SHP77 treated with DMSO at 0.1 percent for 48 hours (cell line): ENCODE measurements at regions not wholly inside any gene's neighbourhood (a gene's known extent, or its start where the extent isn't known, plus 50 kb on each side); places are given as distances from the start of the nearest gene placed in this dataset.
"Not testable (repeated sequence)": the region's sequence is repeated elsewhere in the genome, so short reads cannot be mapped to it uniquely, and the experiment has no call there.

Experiments
- DNase-seq: peaks from one replicate; lab custom pipeline; 2025; lab: John Stamatoyannopoulos, UW

- DNase-seq = no peak
Measured at GRCh38 chr5:86228147-86228546, 389.6 kb upstream of the COX7C start.

DNA sequence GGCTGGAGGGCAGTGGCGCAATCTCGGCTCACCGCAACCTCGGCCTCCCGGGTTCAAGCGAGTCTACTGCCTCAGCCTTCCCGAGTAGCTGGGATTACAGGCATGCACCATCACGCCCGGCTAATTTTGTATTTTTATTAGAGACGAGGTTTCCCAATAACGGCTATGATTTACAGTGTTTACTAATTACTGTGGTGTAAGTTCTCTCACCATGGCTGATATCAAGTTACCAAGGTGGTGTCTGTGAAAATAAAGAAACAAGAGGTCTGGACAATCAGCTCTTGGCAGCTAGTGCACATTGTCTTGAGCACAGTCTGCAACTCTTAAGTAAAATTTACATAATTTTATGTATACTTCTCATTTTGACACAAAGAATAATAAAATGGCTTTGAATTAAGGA is 385.5 kb upstream of the COX7C start:
- DNase-seq = no peak

- no peak for DNase-seq
Measured at GRCh38 chr5:86244153-86244552, 373.6 kb upstream of the COX7C start.

DNA sequence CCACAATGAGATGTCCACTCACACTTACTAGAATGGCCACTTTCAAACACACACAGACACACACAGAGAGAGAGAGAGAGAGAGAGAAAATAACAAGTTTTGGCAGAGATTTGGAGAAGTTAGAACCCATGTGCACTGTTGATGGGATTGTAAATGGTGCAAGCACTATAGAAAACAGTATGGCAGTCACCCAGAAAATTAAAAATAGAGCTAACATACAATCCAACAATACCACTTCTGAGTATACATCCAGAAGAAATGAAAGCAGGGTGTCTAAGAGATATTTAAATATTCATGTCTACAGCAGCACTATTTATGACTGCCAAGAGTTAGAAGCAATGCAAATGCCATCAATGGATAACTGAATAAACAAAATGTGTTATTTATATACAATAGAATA is 359.9 kb upstream of the COX7C start:
- DNase-seq = no peak

GRCh38 chr5:86284400-86285190 is 333.1 kb upstream of the COX7C start:
- DNase-seq = not testable (repeated sequence)

- DNase-seq = not testable (repeated sequence)
Measured at GRCh38 chr5:86287437-86287836, 330.3 kb upstream of the COX7C start.

GRCh38 chr5:86289786-86290185 is 328.0 kb upstream of the COX7C start:
- not testable (repeated sequence) for DNase-seq

DNA sequence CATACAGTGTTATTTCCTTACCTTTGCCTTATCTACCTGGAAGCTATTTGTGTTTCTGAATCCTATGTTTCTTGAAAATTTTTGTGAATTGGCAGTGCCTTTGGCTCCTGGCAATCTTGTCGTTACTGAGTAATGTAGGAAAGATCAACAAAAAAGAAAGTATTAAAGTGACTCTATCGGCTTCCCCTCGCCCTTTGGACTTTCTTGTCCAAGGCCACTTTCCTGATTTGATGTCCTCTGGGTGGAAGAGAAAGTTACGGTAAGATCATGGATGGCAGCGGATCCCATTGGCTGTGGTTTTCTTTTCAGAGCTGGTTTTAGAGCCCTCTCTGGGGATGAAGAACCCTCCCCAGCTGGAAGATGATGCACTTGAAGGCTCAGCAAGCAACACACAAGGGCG is 324.9 kb upstream of the COX7C start:
- not testable (repeated sequence) for DNase-seq

- DNase-seq = not testable (repeated sequence)
Measured at GRCh38 chr5:86302643-86303042, 315.1 kb upstream of the COX7C start.

GRCh38 chr5:86305050-86305449 is 312.7 kb upstream of the COX7C start:
- peak; percentile 3 for DNase-seq

- DNase-seq = no peak
Measured at GRCh38 chr5:86314951-86315350, 302.8 kb upstream of the COX7C start.

- no peak for DNase-seq
Measured at GRCh38 chr5:86320266-86320665, 297.5 kb upstream of the COX7C start.

- no peak for DNase-seq
Measured at GRCh38 chr5:86329318-86329717, 288.4 kb upstream of the COX7C start.

DNA sequence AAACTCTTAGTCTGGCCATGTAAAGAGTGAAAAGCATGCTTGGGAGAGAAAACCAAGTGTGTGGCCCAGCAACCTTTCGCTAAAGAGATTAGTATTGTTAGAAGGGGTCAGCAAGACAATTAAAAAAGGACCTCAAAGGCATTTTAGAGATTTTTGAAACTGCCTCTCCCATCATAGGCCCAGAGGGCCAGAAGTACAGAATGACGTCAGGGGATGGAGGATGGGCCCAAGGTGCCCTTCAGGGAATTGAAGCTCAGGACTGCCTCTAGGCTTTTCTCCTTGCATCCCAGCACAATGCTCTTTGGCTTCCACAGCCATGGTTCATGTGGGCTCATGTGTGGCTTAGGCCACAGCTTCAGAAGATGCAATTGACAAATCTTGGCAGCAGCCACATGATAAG is 287.0 kb upstream of the COX7C start:
- DNase-seq = no peak

DNA sequence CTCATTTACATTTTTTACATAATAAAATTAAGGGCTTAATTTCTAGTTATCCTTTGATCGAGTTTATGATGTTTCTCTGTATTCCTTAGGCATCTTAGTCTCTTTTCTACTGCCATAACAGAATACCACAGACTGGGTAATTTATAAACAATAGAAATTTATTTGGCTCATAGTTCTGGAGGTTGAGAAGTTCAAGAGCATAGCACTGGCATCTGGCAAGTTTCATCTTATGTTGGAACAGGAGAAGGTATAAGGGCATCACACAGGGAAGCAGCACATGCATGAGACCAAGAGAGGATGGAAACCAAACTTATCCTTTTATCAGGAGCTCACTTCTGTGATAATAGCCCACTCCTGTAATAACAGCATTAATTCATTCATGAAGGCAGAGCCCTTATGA is 284.9 kb upstream of the COX7C start:
- DNase-seq = no peak

DNA sequence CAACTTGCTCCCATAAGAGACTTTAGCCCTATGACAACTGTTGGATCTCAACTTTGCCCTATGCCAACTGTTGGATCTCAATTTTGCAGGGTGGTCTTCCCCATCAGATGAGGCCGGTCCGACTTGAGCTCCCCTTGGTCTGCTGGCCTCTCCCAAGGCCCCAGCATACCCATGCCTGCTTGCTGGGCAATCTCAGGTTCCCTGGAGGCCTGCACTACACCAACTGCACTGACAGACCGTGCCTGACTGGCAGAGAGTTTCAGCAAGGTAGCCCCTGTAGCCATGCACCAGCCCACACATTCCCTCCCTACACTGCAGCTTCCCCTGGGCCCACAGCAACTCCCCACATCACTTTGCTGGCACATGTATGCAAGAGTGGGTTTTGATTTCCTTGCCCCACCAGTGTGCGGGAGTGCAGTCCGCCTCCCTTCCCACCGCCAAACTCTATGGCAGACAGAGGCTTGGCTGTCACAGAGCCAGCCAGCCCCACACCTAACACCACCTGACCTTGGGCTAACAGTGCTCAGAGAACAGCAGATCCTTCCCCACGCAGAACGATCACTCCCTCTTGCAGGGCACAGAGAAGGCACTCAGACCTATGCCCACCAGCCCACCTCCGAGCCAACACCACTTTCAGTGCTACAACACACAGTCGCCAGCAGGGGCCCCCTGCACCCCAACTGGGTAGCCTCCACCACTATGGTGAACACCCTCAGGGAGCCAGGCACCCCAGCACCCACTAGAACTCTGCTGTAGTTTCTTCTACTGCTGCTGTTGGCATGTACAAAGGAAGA is 279.9 kb upstream of the COX7C start:
- DNase-seq = no peak

DNA sequence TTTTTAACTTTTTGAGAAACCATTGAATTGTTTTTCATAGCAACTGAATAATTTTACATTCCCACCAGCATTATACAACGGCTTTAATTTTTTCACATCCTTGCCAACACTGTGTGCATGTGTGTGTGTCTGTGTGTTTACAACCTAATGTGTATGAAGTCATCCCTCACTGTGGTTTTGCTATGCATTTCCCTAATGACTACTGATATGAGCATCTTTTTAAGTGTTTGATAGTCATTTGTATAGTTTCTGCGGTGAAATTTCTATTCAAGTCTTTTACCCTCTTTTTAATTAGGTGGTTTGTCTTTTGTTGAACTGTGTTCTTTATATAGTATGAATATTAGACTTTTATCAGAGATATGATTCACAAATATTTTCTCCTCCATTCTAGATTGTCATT is 263.1 kb upstream of the COX7C start:
- DNase-seq = no peak

- DNase-seq = no peak
Measured at GRCh38 chr5:86360801-86361200, 256.9 kb upstream of the COX7C start.

DNA sequence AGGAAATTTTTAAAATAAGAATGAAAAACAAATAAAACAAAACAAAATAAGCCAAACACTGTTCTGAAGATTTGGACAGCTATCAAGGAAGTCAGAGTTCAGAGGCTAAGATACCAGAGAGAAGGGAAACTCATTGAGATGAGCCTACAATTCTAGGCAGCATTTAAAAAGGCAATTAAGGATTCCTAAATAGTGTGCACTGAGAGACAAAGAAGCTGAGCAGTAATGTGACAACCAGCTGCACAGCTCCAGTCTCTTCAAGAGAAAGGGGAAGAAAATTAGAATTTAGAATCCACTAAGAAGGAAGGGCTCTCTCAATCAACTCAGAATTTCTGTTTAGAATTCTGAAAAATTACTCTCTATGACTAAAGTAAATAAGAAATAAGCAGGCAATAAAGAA is 246.7 kb upstream of the COX7C start:
- no peak for DNase-seq

DNA sequence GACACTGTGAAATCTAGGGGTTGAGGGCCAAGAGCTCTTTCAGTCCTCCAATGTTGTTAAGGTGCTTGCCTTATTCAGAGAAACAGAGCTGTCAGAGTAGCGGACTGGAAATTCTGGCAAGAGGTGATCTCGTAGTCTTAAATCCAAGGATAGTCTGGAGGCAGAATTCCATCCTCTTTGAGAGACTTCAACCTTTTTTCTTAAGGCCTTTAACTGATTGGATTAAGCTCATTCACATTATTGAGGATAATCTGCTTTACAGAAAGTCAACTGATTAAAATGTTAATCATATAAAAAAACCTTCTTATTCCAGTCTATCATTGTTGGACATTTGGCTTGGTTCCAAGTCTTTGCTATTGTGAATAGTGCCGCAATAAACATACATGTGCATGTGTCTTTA is 243.1 kb upstream of the COX7C start:
- DNase-seq = no peak

DNA sequence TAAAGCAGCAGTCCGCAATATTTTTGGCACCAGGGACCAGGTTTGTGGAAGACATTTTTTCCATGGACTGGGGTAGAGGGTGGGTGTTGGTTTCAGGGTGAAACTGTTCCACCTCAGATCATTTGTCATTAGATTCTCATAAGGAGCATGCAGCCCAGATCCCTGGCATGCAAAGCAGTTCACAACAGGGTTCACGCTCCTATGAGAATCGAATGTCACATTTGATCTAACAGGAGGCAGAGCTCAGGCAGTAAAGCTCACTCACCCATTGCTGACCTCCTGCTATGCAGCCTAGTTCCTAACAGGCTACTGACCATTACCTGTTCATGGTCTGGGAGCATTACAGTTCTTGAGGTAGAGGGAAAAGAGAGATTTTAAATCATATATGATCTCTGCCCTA is 241.5 kb upstream of the COX7C start:
- no peak for DNase-seq

DNA sequence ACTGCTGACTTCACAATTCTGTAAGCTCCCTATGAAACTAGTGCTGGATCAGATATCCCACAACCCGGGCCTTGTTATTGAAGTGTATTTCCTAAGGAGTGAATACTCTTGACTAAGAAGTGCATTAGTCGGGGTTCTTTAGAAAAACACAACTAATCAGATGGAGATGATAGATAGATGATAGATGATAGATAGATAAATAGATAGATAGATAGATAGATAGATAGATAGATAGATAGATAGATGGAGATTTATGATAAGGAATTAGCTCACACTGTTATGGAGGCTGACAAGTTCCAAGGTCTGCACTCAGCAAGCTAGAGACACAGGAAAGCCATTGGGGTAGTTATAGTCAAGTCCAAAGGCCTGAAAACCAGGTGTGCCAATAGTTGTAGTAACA is 214.6 kb upstream of the COX7C start:
- no peak for DNase-seq

GRCh38 chr5:86404256-86404655 is 213.5 kb upstream of the COX7C start:
- no peak for DNase-seq
